IMR-90 (cell line): ENCODE measurements at regions not wholly inside any gene's neighbourhood (a gene's known extent, or its start where the extent isn't known, plus 50 kb on each side); places are given as distances from the start of the nearest gene placed in this dataset.

Experiments used
- ATAC-seq: fragments of 200-7000 bp; cut with Tn5 transposase; 2 replicates; pipeline ENCODE4 v1.9.1; 2020; ENCODE audit warnings: low read depth, mild to moderate bottlenecking, moderate library complexity
- BruUV-seq: library from RNA; stranded (reverse); fragments of 400-500 nt; replicated peaks from 2 replicates; lab custom pipeline; 2021; lab: Mats Ljungman, UMichigan
- CTCF ChIA-PET: fragments of 300-600 bp; formaldehyde crosslinking; extraction: SDS; loops from one replicate; lab custom pipeline; 2021; ENCODE audit warnings: antibody characterized with exemption; lab: Yijun Ruan, JAX
- POLR2A ChIA-PET: fragments of 300-600 bp; sonication (Branson Sonifier 250); formaldehyde crosslinking; loops from one replicate; lab custom pipeline; 2022; ENCODE audit warnings: antibody characterized with exemption; ENCODE audit not compliant: unreplicated experiment; lab: Charles Lee
- DNase-seq: peaks from one replicate; pipeline ENCODE4 v3.0.0; 2013
- H2AFZ ChIP-seq: replicated peaks from 2 replicates; pipeline ENCODE3; 2013; ENCODE audit warnings: low read length, mild to moderate bottlenecking; ENCODE audit not compliant: poor library complexity
- H2AK5ac ChIP-seq: 2 replicates; pipeline ENCODE4 v1.6.1; 2013; ENCODE audit warnings: low read depth, low read length, inconsistent platforms
- H2AK9ac ChIP-seq: replicated peaks from 2 replicates; pipeline ENCODE3; 2013; ENCODE audit warnings: mild to moderate bottlenecking, low read depth, low read length, moderate library complexity; ENCODE audit not compliant: poor library complexity
- H2BK120ac ChIP-seq: 2 replicates; pipeline ENCODE4 v1.6.1; 2013; ENCODE audit warnings: low read depth, low read length, inconsistent platforms
- H2BK15ac ChIP-seq: 3 replicates; pipeline ENCODE4 v1.6.1; 2013; ENCODE audit warnings: low read depth, low read length, inconsistent platforms
- H2BK20ac ChIP-seq: 2 replicates; pipeline ENCODE4 v1.6.1; 2013; ENCODE audit warnings: low read depth, mild to moderate bottlenecking, inconsistent platforms, low read length, moderate library complexity
- H2BK5ac ChIP-seq: 2 replicates; pipeline ENCODE4 v1.6.1; 2013; ENCODE audit warnings: mild to moderate bottlenecking, low read depth, low read length, inconsistent platforms; ENCODE audit not compliant: poor library complexity, severe bottlenecking
- H3K14ac ChIP-seq: replicated peaks from 2 replicates; pipeline ENCODE4 v1.6.1; 2013; ENCODE audit warnings: low read depth, low read length, inconsistent platforms
- H3K18ac ChIP-seq: 2 replicates; pipeline ENCODE4 v1.6.1; 2013; ENCODE audit warnings: low read depth, low read length, control low read depth
- H3K23ac ChIP-seq: 2 replicates; pipeline ENCODE4 v1.6.1; 2013; ENCODE audit warnings: low read depth, low read length, inconsistent platforms
- H3K27ac ChIP-seq: 2 replicates; pipeline ENCODE4 v1.5.1; 2013; ENCODE audit warnings: mild to moderate bottlenecking, control low read depth, low read length; ENCODE audit not compliant: insufficient read depth
- H3K27me3 ChIP-seq: 2 replicates; pipeline ENCODE4 v1.6.1; 2013; ENCODE audit warnings: low read length; ENCODE audit not compliant: control insufficient read depth, insufficient read depth
- H3K36me3 ChIP-seq: 2 replicates; pipeline ENCODE4 v1.6.1; 2013; ENCODE audit warnings: low read length, mixed read lengths; ENCODE audit not compliant: control insufficient read depth, insufficient read depth
- H3K4ac ChIP-seq: 2 replicates; pipeline ENCODE4 v1.6.1; 2013; ENCODE audit warnings: low read depth, low read length, inconsistent platforms
- H3K4me1 ChIP-seq: 2 replicates; pipeline ENCODE4 v1.6.1; 2013; ENCODE audit warnings: low read length, mixed read lengths; ENCODE audit not compliant: control insufficient read depth, insufficient read depth
- H3K4me2 ChIP-seq: 2 replicates; pipeline ENCODE4 v1.6.1; 2013; ENCODE audit warnings: low read depth, mild to moderate bottlenecking, control low read depth, low read length, moderate library complexity
- H3K4me3 ChIP-seq: 2 replicates; pipeline ENCODE4 v1.5.1; 2013; ENCODE audit warnings: low read depth, mild to moderate bottlenecking, control low read depth, low read length, moderate library complexity; ENCODE audit not compliant: insufficient read depth
- H3K56ac ChIP-seq: 2 replicates; pipeline ENCODE4 v1.6.1; 2013; ENCODE audit warnings: low read length, inconsistent platforms; ENCODE audit not compliant: insufficient read depth; ENCODE audit errors: extremely low read depth
- H3K79me1 ChIP-seq, 2 experiments: 2 replicates each; pipeline ENCODE4 v1.6.1; 2013; ENCODE audit warnings: low read length in 2 of 2, inconsistent platforms in 1 of 2, low read depth in 1 of 2
- H3K9ac ChIP-seq: 2 replicates; pipeline ENCODE4 v1.6.1; 2013; ENCODE audit warnings: low read depth, low read length, control low read depth
- H3K9me1 ChIP-seq: 2 replicates; pipeline ENCODE4 v1.6.1; 2013; ENCODE audit warnings: low read length, inconsistent platforms; ENCODE audit not compliant: insufficient read depth
- H3K9me3 ChIP-seq: 2 replicates; pipeline ENCODE4 v1.6.1; 2013; ENCODE audit warnings: low read length; ENCODE audit not compliant: control insufficient read depth, insufficient read depth
- H4K20me1 ChIP-seq: 2 replicates; pipeline ENCODE4 v1.6.1; 2013; ENCODE audit warnings: low read length, inconsistent platforms; ENCODE audit not compliant: insufficient read depth
- H4K5ac ChIP-seq: 2 replicates; pipeline ENCODE4 v1.6.1; 2013; ENCODE audit warnings: mild to moderate bottlenecking, low read depth, low read length, control low read depth
- H4K8ac ChIP-seq, 2 experiments: 2 replicates each; pipeline ENCODE4 v1.6.1; 2013; ENCODE audit warnings: low read depth in 2 of 2, low read length in 2 of 2, control low read depth in 1 of 2, inconsistent platforms in 1 of 2
- H4K91ac ChIP-seq: 2 replicates; pipeline ENCODE4 v1.6.1; 2013; ENCODE audit warnings: low read depth, low read length, inconsistent platforms; ENCODE audit not compliant: insufficient read depth
- BHLHE40 ChIP-seq: fragments of 150-350 bp; IDR thresholded peaks from 2 replicates; pipeline ENCODE4 v1.6.1; 2016; ENCODE audit warnings: mild to moderate bottlenecking, low read depth, low read length
- CEBPB ChIP-seq: IDR thresholded peaks from 2 replicates; pipeline ENCODE4 v1.6.1; 2012; ENCODE audit warnings: low read depth, low read length, improper control_type of control experiment
- CHD1 ChIP-seq: IDR thresholded peaks from 2 replicates; pipeline ENCODE4 v1.6.1; 2012; ENCODE audit warnings: low read depth, low read length, improper control_type of control experiment
- FOS ChIP-seq: fragments of 150-350 bp; IDR thresholded peaks from 2 replicates; pipeline ENCODE4 v1.6.1; 2016; ENCODE audit warnings: low read depth, low read length
- MAFK ChIP-seq: IDR thresholded peaks from 2 replicates; pipeline ENCODE4 v1.6.1; 2012; ENCODE audit warnings: low read depth, low read length, improper control_type of control experiment
- MAZ ChIP-seq: IDR thresholded peaks from 2 replicates; pipeline ENCODE4 v1.6.1; 2012; ENCODE audit warnings: low read depth, mild to moderate bottlenecking, low read length, improper control_type of control experiment, moderate library complexity, borderline replicate concordance
- MXI1 ChIP-seq: IDR thresholded peaks from 2 replicates; pipeline ENCODE4 v1.6.1; 2012; ENCODE audit warnings: low read depth, mild to moderate bottlenecking, low read length, moderate library complexity, borderline replicate concordance
- NFE2L2 ChIP-seq: fragments of 150-350 bp; IDR thresholded peaks from 2 replicates; pipeline ENCODE4 v1.6.1; 2016; ENCODE audit warnings: low read depth, mild to moderate bottlenecking, low read length
- POLR2A ChIP-seq: IDR thresholded peaks from 2 replicates; pipeline ENCODE4 v1.6.1; 2012; ENCODE audit warnings: mild to moderate bottlenecking, low read depth, low read length
- RAD21 ChIP-seq: IDR thresholded peaks from 2 replicates; pipeline ENCODE4 v1.6.1; 2012; ENCODE audit warnings: low read length, improper control_type of control experiment
- RCOR1 ChIP-seq: IDR thresholded peaks from 2 replicates; pipeline ENCODE4 v1.6.1; 2012; ENCODE audit warnings: mild to moderate bottlenecking, low read length, improper control_type of control experiment; ENCODE audit not compliant: insufficient replicate concordance
- RFX5 ChIP-seq: IDR thresholded peaks from 2 replicates; pipeline ENCODE4 v1.8.0; 2012; ENCODE audit warnings: low read depth, mild to moderate bottlenecking, low read length, moderate library complexity
- SMC3 ChIP-seq: fragments of 150-350 bp; IDR thresholded peaks from 2 replicates; pipeline ENCODE4 v1.6.1; 2016; ENCODE audit warnings: low read depth, mild to moderate bottlenecking, antibody characterized with exemption, low read length, moderate library complexity
- WGBS, 2 experiments: methylation state at CpG; one replicate each; pipeline versions ENCODE4 v1.1.5 to v1.1.7; 2013; ENCODE audit warnings: missing lambda C conversion rate in 2 of 2; ENCODE audit not compliant: insufficient read length in 1 of 2; ENCODE audit errors: extremely low coverage in 2 of 2; 5-methylcytosine and 5-hydroxymethylcytosine counted together
- dilution Hi-C: fragments of 300-500 bp; cut with HindIII; formaldehyde crosslinking; loops from one replicate; pipeline ENCODE4 v1.14.3; 2018; ENCODE audit warnings: low sequenced_read_pairs; ENCODE audit not compliant: unreplicated experiment
- in situ Hi-C: fragments of 300-500 bp; cut with MboI; formaldehyde crosslinking; loops from 3 replicates; pipeline ENCODE4 v1.14.3; 2019; ENCODE audit warnings: low sequenced_read_pairs, inconsistent platforms, mixed read lengths
- intact Hi-C: fragments of 100-400 bp; cut with micrococcal nuclease; formaldehyde crosslinking; loops from 2 replicates; pipeline ENCODE4 v1.10.0; 2022
- TF ChIP-seq, protein P1 (sequence below): conservative IDR thresholded peaks from 2 replicates; pipeline ENCODE4 v1.5.1; 2012; ENCODE audit warnings: mild to moderate bottlenecking, low read depth, low read length, improper control_type of control experiment
- TF ChIP-seq, protein P2 (sequence below): fragments of 150-350 bp; IDR thresholded peaks from 2 replicates; pipeline ENCODE4 v1.6.1; 2016; ENCODE audit warnings: low read depth, mild to moderate bottlenecking, low read length, moderate library complexity, borderline replicate concordance
- TF ChIP-seq, protein P3 (sequence below): fragments of 150-350 bp; IDR thresholded peaks from 2 replicates; pipeline ENCODE4 v1.6.1; 2017; ENCODE audit warnings: mild to moderate bottlenecking, antibody characterized with exemption, low read length, low read depth

DNA sequence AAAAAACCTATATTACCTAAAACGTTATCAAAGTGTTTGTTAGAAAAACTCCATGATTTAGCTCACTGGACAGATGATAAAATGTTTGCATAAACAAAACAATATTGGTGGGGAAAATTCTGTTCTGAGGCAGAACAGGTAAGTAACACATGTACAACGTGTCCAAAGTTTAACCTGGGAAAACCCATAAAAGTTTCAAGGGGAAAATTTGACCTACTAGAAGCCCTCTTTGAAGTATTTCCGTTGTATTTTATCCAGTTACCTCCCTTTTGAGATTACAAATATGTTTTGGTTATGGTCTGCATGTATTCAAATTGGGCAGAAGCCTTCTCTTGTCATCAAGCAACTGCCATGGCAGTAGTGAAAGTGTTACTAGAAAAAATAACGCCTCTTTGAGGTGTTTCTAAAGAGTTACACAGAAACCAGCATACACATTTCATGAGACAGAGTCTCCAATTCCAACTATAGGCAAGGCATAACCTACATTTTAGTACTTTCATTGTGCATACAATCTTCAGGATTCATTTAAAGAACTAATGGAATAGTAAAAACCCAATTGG, 58.0 kb upstream of the PDC start:
- no peak overlapping the region for H3K56ac ChIP-seq
- in situ Hi-C loops: no loop called here
- WGBS, 2 experiments: no CpG with 5 or more reads among the region's 4 CpGs
- no peak overlapping the region for H2BK120ac ChIP-seq
- H3K9me3 ChIP-seq: peaks cover 2% of the 10 kb centered on the region; the same call in 1 of the 2 replicates
- no peak overlapping the region for H3K18ac ChIP-seq
- H3K4ac ChIP-seq: no peak overlapping the region
- ATAC-seq (no peak), DNase-seq (no peak)
- H2BK5ac ChIP-seq: no peak overlapping the region
- H3K79me1 ChIP-seq: no peaks in the 10 kb centered on the region
- H3K27me3 ChIP-seq: no peaks in the 10 kb centered on the region
- TF ChIP-seq, protein P1, sequence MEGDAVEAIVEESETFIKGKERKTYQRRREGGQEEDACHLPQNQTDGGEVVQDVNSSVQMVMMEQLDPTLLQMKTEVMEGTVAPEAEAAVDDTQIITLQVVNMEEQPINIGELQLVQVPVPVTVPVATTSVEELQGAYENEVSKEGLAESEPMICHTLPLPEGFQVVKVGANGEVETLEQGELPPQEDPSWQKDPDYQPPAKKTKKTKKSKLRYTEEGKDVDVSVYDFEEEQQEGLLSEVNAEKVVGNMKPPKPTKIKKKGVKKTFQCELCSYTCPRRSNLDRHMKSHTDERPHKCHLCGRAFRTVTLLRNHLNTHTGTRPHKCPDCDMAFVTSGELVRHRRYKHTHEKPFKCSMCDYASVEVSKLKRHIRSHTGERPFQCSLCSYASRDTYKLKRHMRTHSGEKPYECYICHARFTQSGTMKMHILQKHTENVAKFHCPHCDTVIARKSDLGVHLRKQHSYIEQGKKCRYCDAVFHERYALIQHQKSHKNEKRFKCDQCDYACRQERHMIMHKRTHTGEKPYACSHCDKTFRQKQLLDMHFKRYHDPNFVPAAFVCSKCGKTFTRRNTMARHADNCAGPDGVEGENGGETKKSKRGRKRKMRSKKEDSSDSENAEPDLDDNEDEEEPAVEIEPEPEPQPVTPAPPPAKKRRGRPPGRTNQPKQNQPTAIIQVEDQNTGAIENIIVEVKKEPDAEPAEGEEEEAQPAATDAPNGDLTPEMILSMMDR: no peak
- TF ChIP-seq RFX5 (no peak), RAD21 (no peak), MAFK (no peak), RCOR1 (no peak), POLR2A (no peak), BHLHE40 (no peak), SMC3 (no peak), NFE2L2 (no peak), MXI1 (no peak), CHD1 (no peak), CEBPB (no peak), FOS (no peak), MAZ (no peak)
- TF ChIP-seq, protein P2, sequence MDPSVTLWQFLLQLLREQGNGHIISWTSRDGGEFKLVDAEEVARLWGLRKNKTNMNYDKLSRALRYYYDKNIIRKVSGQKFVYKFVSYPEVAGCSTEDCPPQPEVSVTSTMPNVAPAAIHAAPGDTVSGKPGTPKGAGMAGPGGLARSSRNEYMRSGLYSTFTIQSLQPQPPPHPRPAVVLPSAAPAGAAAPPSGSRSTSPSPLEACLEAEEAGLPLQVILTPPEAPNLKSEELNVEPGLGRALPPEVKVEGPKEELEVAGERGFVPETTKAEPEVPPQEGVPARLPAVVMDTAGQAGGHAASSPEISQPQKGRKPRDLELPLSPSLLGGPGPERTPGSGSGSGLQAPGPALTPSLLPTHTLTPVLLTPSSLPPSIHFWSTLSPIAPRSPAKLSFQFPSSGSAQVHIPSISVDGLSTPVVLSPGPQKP: no peak
- TF ChIP-seq, protein P3, sequence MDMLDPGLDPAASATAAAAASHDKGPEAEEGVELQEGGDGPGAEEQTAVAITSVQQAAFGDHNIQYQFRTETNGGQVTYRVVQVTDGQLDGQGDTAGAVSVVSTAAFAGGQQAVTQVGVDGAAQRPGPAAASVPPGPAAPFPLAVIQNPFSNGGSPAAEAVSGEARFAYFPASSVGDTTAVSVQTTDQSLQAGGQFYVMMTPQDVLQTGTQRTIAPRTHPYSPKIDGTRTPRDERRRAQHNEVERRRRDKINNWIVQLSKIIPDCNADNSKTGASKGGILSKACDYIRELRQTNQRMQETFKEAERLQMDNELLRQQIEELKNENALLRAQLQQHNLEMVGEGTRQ: no peak
- dilution Hi-C loops: no loop called here
- H3K9ac ChIP-seq: no peak overlapping the region
- H2AK5ac ChIP-seq: no peak overlapping the region
- no peak overlapping the region for H2AK9ac ChIP-seq
- H2AFZ ChIP-seq: no peak overlapping the region
- no peak overlapping the region for H2BK15ac ChIP-seq
- H2BK20ac ChIP-seq: no peak overlapping the region
- ChIA-PET POLR2A (no interaction called here), CTCF (no interaction called here)
- no peaks in the 10 kb centered on the region for H4K20me1 ChIP-seq
- no peak overlapping the region for H4K8ac ChIP-seq
- H3K4me2 ChIP-seq: no peak overlapping the region
- no peak overlapping the region for H3K14ac ChIP-seq
- H3K4me3 ChIP-seq: no peak overlapping the region
- H3K27ac ChIP-seq: no peak overlapping the region
- intact Hi-C loops: no loop called here
- H3K23ac ChIP-seq: no peak overlapping the region
- no peaks in the 10 kb centered on the region for H3K9me1 ChIP-seq
- no peak overlapping the region for H4K91ac ChIP-seq
- no TSS peak for BruUV-seq
- H3K4me1 ChIP-seq: peaks cover 3% of the 10 kb centered on the region; the same call in 1 of the 2 replicates
- no peaks in the 10 kb centered on the region for H3K36me3 ChIP-seq
- no peak overlapping the region for H4K5ac ChIP-seq
